Fibroblast of peridontal ligament (primary cell): ENCODE measurements at regions not wholly inside any gene's neighbourhood (a gene's known extent, or its start where the extent isn't known, plus 50 kb on each side); places are given as distances from the start of the nearest gene placed in this dataset.

Source experiments
- DNase-seq: peaks from one replicate; pipeline ENCODE4 v3.0.0-alpha.2; 2010; ENCODE audit errors: extremely low read depth

DNA sequence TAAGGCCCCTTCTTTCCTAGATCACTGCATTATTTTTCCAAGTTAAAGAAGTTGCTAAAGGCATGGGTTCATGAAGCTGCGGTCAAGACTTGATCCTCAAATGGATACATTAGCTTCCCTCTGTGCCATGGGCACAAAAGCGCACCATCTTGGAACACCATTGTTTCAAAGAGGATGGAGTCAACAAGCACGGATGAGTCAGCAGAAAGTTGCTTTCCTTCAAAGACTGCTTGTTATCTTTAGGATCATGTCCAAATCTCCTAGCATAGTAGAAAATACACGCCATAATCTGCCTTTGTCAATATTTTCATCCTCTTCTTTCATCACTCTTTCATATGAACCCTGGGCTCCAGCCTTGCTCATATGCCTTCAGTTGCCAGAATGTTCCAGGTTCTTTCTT lies 226.8 kb upstream of the GATB start:
- DNase-seq: no peak

DNA sequence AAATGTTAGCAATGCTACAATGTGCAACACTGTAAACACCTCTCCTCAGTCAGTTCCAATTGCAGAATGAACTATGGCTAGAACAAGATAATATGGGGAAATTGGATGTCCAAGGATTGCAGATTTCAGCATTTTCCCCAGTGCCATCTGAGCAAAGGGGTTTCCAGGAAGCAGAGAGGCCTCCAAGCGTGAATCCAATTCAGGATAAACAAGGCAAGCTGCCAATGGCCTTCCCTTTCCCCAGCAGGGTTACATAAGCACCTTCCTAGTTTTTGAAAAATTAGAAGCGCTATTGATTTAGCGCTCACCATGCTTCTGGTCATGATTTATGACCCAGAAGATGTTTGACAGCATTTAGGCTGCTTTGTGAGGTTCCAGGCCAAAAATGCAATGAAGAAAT lies 223.0 kb upstream of the GATB start:
- DNase-seq: peak; percentile 14

DNA sequence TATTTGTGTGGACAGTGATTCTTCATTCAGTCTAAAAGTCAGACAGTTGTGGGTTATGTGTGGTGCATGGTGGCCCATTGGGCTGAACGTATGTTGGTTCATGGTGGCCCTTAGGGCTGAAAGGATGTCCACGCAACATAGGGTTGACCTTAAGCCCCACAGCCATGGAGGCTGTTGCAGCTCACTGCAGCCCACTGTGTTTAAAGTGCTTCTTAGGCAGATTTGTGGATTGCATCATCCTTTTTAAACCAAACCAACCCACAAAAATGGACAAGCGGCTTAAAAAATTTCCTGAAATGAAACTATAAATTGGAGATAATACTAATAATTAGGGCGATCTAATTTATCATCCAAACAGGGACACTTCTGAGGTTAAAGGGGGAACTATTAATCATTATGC lies 219.0 kb upstream of the GATB start:
- DNase-seq: no peak

DNA sequence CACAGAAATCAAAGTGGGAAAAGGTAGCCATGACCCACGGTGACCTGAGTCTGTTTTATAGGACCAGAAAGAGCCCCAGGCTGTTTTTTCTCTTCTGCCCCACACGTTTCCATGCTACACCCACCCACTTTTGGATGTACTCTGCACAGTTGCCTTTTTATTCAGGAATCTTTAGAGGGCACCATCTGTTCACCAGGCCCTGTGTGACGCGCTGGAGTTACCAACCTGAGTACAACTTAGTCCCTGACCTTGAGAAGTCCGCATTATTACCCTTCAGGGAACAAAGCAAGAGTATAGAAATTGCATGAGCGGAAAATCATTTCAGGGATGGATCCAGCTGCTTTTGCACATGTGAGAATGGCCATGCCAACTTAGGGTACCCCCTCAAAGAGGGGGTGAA lies 207.8 kb upstream of the GATB start:
- DNase-seq: no peak

DNA sequence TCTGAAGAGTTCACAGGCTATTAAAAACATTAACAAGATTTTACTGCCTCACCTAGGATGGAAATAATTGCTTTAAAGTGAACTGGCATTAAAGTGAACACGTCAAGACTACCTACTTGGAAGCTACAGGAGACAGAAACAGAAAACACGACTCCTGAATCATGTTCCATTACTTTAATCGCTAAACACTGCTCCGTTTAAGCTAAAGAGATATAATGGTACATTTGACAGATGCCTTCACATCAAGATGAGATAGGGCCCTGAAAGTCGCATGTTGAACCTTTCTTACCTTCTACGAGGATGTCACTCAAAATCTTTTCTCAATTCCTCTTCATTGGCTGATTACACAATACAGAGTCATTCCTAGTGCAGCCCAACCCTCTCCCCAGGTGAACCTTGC lies 206.3 kb upstream of the GATB start:
- DNase-seq: no peak

DNA sequence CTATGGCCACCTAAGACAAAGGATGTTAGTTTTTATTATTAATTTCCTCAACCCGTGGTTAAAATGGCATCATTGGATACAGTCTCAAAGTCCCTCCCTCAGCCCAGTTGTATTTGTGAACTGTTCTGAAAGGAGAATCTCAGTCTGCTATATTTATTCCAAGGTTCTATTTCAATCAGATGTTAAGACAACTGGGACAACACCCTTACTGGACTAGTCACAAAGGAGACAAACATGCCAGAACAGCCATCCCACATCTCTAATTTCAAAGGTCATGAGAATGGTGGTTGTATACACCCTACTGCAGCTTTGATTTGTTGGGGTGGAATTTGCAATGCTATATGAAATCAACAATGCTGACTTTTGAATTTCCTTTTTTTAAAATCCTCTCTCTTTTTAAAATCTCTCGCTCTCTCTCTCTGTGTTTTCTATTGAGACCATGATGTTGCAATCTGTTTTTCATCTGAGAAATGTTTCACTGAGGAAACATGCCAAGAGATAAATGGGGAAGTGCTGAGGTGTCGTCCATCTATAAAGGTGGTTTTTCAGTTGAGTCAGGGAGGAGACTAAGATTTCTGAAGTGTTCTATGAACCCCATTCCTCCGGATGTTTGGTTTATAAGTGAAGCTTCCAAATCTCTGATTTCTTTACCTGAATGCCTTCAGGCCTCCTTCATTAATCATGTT lies 201.5 kb upstream of the GATB start:
- no peak for DNase-seq

DNA sequence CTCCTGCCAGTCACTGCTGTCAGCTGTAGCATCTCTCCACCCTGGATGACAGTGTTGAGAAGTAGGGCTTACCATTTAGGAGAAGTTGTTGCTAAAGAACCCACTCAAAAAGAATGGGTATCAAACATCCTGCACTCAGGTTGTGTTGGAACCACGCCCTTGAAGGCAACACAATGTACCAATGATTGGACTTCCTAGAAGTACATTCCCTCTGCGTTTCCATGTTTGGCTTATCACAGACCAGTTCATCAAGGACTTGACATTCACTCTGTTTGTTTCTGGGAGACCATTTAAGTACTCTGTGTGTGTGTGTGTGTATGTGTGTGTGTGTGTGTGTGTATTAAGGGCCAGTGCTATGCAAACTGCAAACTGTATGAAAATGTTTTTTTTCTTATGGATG lies 200.6 kb upstream of the GATB start:
- DNase-seq: no peak

DNA sequence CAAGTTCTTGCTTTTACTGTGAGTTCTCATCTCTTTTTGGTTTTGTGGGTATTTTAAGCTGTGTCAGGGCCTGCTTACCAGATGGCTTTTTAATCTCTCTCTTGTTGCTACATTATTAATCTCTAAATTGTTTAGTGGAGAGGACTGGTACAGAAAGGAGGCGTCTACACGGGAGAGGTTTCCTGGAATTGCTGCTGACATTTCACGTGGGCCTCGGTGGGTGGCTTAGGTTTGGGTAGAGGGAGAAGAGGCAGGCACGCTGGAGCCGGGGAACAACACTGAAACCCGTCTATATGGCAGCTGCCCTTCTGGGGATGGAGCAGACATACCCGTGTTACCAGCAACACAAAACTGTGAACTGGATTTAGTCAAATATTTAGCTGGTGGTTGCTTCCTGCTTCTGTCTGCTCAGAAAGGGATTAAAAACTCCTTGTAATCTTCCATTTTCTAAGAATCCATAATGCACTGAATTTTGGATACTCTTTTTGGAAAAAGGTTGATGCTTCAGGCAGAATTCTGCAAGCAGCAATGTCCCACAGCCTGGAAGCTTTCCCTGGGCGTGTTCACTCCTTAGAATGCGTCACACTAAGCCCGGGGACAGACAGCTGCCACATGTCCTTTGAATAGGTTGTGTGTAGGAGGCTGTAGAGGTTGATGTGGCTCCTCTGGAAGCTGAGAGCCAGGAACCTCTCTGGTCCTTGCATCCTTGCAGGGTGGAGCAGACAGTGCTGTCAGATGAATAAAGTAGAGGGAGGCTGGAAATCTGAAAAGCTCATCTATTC lies 199.8 kb upstream of the GATB start:
- DNase-seq: no peak

DNA sequence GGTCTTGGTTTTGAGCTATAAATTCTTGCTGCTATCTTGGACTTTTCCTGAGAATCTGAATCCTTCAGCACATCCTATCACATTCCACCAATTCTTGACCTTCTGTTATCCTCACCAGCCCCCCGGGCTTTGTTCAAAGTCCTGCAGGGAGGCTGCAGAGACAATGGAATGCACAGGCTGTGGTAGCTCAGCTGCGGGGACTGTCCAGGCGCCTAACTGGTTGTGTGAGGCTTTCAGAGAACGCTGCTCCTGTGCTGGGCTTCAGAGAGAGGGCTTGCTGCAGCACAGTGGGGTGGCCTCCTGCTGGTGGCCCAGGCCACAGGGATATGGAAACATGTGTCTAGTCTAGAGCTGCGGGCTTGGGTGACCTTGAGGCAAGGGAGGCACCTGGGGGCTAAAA lies 196.3 kb upstream of the GATB start:
- DNase-seq: no peak

DNA sequence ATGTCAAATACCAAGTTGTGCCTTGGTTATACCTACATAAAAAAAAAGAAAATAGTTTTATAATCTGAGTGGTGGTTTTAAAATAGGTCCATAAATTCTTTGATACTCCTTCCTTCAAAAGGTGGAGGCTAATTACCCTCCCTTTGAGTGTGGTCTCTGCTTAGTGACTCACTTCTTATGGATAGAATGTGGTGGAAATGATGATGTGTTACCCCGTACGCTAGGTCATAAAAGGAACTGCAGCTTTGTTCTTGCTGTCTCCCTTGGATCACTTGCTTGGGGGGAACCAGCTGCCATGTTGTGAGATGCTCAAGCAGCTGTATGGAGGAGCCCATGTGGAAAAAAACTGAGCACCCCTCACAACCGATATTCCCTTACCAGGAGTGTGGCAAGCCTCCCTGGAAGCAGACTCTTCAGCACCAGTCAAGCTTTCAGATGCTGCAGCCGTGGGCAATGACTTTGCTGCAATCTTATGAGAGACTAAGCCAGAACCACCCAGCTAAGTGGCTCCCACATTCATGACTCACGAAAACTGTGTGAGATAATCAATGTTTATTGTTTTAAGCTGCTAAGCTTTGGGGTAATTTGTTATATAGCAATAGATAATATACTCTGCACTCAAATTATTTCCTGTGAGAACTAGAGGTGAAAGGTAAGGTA lies 195.0 kb upstream of the GATB start:
- DNase-seq: peak; percentile 35

DNA sequence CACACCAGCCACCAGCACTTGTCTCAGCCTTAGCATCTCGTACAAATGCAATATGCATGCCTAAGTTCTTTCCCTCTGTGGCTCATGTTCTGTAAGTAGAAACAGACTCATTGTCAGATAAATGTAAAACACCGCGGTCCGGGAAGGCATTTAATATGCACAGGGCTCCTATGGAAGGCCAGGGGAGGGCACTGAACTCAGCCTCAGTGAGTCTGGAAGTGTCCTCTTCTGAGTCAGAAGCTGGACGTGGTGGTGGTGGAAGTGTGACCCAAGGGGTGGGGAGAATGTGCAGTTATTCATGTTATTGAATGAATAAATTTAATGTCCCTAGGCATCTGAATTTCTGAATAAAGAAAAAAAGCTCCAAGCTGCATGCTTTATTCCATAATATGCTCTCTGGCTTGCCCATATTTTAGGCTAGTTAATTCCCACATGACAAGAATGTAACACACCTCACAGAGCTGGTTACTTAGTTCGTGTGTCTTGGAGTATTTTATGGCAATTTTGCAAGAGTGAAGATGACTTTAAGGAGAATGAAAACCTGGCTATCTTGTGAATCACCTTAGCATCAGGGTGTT lies 193.1 kb upstream of the GATB start:
- no peak for DNase-seq

DNA sequence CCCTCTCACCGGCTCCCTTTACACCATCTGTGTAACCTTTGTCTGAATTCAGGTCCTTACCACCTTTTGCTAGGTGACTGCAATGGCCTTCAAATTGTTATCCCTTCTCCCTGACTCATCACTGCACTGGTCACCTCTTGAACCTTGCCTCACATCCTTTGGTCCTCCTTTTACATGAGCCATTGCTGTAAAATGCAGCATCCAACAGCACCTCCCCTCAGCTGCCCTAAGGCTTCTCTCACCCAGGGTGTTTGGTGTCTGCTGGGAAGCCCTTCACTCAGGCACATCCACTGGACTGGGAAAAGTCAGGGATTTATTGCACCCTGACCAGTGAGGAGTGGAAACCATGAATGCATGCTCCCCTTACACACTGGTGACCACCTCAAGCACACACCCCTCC lies 192.5 kb upstream of the GATB start:
- DNase-seq: no peak

DNA sequence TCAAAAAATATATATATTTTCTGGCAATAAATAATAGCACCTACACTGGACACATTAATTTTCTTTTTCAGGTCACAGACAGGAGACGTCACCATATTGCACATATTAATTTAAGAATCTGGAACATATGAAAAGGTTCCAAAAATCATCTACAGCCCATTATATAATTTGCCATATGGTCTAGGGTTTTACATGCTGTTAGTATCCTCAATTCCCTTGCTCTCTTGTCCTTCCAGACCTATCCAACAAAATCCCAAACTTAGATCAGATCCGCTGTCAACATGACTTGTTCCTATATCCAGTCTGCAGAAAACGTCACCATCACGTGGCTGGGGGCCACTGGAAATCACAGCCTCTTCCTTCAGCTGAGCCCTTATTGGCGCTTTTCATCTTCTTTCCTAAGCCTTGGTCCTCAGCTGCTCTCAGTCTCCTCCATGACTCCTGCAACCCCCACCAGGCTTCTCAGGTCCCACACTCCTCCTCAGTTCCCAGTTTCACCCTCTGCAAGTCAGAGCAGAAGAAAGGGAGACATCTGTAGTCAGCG lies 192.0 kb upstream of the GATB start:
- DNase-seq: no peak

DNA sequence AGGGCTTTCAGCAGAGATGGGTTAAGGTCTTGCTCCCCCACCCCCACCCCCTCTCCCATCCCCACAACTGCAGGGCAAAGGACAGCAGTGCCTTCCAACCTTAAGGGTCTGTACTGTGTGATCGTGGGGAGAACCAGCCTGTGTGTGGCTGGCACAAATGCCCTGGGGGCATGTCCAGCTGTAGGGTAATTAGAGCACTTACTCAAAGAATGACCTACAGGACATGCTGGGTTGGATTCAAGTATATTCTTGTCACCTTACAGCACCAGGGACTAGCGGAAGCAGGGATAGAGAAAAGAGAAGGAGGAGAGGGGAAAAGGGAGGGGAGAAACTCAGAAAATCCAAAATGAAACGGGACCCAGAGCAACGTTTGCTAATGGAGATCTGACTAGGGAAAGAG lies 191.3 kb upstream of the GATB start:
- DNase-seq: no peak

DNA sequence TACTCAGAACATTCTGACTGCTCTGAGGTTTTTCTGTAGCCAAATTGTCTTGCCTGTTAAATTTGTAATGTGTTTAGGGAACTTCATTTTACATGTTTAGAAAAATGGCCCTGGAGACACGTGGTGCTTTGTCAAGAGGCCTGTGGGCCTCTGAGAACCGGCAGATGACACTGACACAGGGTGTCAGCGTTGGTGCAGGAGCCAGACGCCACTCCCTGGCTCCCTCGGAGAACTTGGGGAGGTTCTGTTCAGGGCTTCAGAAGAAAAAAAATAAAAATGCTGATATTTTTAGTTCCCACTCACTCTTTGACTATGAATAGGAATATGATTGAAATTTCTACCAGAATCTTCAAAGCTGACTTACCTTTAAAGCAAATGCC lies 190.9 kb upstream of the GATB start:
- no peak for DNase-seq

DNA sequence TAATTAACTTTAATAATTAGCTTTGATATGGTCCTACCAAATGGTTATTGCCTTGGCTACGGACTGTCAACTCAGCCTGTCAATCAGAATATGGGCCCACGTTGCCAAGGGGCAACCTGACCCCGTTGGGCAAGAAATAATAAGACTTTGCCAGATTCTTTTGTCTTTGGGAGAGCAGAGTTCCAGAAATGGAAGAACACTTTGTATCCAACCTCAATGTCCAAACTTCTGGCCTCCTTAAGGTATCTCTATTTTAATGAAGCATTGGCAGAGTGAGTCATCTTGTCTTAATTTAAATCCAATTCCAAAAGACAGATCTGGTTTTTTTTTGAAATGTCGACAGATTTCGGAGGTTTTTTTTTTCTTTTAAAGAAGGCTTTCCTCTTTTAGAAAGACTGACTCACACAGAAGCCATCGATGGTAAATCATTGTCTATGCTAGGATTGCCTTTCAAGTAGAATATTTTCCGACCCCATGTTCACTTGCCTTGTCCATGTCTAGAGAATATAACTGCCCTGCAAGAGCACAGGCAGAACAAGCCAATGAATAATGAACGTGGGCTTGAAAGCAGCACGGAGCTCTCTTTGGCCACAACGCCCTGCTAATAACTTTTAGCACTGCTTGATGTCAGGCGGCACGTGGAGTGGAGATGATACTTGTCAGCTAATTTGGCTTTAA lies 190.3 kb upstream of the GATB start:
- DNase-seq: peak; percentile 4

DNA sequence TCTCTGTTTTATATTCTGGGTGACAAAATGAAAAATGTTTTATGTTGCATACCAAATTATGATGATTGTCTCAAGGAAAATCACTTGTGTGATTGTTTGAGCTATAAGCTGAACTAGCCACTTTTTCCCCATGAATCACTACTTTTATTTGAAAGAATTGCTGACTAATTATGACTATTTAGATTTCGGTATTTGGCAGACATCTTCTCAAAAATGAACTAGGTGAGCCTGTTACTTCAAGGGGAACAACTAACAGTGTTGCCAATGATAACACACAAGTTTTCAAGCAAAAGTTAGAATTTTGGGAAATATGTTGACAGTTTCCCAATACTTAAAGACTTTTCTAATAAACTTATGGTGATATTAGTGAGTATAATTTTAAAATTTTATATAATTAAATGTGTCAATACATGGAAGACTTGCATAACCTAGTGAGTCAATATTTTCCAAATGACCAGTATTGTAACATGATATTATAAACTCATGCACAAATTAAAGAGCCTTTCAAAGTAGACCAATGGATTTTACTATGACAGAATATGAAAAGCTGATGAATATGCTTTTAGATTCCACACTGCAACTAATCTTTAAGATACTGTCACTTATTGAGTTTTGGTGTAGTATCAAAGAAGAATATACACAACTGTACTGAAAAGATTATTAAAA lies 187.7 kb upstream of the GATB start:
- peak; percentile 37 for DNase-seq

DNA sequence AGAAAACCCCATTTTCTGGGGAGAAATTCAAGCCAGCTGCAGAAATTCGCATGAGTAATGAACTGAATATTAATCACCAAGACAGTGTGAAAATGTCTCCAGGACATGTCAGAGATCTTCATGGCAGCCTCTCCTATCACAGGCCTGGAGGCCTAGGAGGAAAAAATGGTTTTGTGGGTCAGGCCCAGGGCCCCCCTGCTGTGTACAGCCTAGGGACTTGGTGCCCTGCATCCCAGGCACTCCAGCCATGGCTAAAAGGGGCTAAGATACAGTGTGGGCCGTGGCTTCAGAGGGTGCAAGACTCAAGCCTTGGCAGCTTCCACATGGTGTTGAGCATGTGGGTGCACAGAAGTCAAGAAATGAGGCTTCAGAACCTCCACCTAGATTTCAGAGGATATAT lies 185.9 kb upstream of the GATB start:
- DNase-seq: no peak

DNA sequence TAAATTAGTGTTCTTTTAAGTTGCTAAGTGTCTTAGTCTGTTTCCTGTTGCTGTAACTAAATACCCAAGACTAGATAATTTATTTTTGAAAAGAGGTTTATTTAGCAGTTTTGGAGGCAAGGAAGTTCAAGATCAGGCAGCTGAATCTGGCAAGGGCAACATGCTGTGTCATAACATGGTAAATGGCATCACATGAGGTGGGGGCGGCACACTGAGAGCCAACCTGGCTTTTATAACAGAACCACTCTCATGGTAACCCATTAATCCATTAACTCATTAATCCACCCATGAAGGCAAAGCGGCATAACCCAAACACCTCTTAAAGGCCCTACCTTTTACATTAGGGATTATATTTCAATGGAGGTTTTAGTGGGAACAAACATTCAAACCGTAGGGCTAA lies 182.2 kb upstream of the GATB start:
- DNase-seq: no peak

DNA sequence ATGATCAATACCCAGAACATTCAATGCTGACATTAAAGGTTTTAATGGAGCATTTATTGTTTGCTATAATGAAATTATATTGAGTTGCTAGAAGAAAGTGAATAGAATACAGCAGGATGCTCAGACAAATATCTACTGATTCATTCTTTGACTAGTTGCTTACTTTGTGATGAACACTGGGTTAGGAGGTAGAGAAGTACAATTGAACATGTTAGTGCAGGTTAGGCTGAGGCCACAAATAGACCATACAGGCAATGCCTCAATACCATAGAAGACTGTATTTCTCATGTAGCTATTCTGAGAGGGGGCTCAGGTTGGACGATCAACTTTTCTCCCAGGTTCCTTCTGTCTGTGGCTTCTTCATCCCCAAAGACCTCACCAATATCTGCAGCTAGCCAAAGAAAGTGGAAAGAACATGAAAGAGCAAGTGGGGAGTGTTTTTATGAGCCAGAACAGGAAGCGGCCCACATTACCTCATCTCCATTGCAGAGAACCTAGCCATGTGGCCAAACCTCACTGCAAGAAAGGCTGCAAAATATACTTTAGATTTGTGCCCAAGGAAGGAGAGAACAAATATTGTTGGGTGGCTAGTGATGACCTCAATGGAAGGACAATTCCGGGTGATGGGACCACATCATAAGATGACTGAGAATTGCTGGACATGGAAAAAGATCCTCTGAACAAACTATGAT lies 180.3 kb upstream of the GATB start:
- DNase-seq: no peak

DNA sequence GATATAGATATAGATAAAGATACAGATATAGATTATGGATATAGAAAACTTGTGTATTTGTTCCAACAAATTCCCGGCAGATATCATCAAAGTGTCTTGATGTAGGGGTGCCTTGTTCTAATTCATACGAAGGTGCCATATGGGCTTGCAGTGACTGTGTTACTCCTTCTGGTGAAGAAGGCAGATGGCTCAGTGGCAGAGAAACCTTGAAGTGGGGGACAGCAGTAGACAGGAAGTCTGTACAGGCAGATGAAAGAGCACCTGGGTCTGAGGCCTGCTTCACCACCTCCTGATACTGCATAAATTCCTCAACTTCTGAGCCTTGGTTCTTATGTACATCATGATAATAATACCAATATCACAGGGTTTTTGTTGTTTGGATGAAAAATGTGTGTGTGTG lies 179.5 kb upstream of the GATB start:
- no peak for DNase-seq
